ENCODE measurements at regions not wholly inside any gene's neighbourhood (a gene's known extent, or its start where the extent isn't known, plus 50 kb on each side); places are given as distances from the start of the nearest gene placed in this dataset.

- Histone ChIP-seq H3K36me3 (ENCODE audit: insufficient read depth, low read length) (no peaks in the 10 kb centered on the region), H4K20me1 (ENCODE audit: insufficient read depth, low read length) (no peaks in the 10 kb centered on the region), H3K4me3 (ENCODE audit: low read depth in 1 of 2, low read length in 2 of 2) (no peak overlapping the region), H3K27ac (ENCODE audit: low read length) (no peak overlapping the region), H3K27me3 (ENCODE audit: insufficient read depth, low read length, poor library complexity) (no peaks in the 10 kb centered on the region), H3K9ac (ENCODE audit: low read depth, low read length) (no peak overlapping the region), H2AFZ (ENCODE audit: low read depth, low read length) (no peak overlapping the region), H3K79me2 (ENCODE audit: insufficient read depth, low read length) (no peaks in the 10 kb centered on the region), H3K4me1 (ENCODE audit: insufficient read depth, low read length) (no peaks in the 10 kb centered on the region), H3K9me3 (ENCODE audit: insufficient read depth, low read length, severe bottlenecking) (no peaks in the 10 kb centered on the region), H3K4me2 (ENCODE audit: insufficient read depth, low read length) (no peak overlapping the region)
- ATAC-seq (ENCODE audit: insufficient read depth, low read depth), result no peak
- TF ChIP-seq EZH2 (IDR thresholded peaks at IDR 0.05; ENCODE audit: borderline replicate concordance, low read depth, low read length, severe bottlenecking) (no peak), CTCF (IDR thresholded peaks at IDR 0.05; ENCODE audit: borderline replicate concordance, extremely low read depth, low read length, poor library complexity, severe bottlenecking) (no peak)
- no peak for DNase-seq
Measured at GRCh38 chr2:76270096-76270710, 559.5 kb upstream of the GCFC2 start.

GRCh38 chr2:76268902-76269620 is 558.3 kb upstream of the GCFC2 start:
- Histone ChIP-seq H3K4me1 (ENCODE audit: insufficient read depth, low read length) (no peaks in the 10 kb centered on the region), H3K4me3 (ENCODE audit: low read depth in 1 of 2, low read length in 2 of 2) (no peak overlapping the region), H3K36me3 (ENCODE audit: insufficient read depth, low read length) (no peaks in the 10 kb centered on the region), H3K4me2 (ENCODE audit: insufficient read depth, low read length) (no peak overlapping the region), H3K27ac (ENCODE audit: low read length) (no peak overlapping the region), H3K9ac (ENCODE audit: low read depth, low read length) (no peak overlapping the region), H3K9me3 (ENCODE audit: insufficient read depth, low read length, severe bottlenecking) (no peaks in the 10 kb centered on the region), H4K20me1 (ENCODE audit: insufficient read depth, low read length) (no peaks in the 10 kb centered on the region), H2AFZ (ENCODE audit: low read depth, low read length) (no peak overlapping the region), H3K79me2 (ENCODE audit: insufficient read depth, low read length) (no peaks in the 10 kb centered on the region), H3K27me3 (ENCODE audit: insufficient read depth, low read length, poor library complexity) (no peaks in the 10 kb centered on the region)
- ATAC-seq (ENCODE audit: insufficient read depth, low read depth) (no peak), DNase-seq (no peak)
- TF ChIP-seq CTCF (IDR thresholded peaks at IDR 0.05; ENCODE audit: borderline replicate concordance, extremely low read depth, low read length, poor library complexity, severe bottlenecking) (no peak), EZH2 (IDR thresholded peaks at IDR 0.05; ENCODE audit: borderline replicate concordance, low read depth, low read length, severe bottlenecking) (no peak)

DNA sequence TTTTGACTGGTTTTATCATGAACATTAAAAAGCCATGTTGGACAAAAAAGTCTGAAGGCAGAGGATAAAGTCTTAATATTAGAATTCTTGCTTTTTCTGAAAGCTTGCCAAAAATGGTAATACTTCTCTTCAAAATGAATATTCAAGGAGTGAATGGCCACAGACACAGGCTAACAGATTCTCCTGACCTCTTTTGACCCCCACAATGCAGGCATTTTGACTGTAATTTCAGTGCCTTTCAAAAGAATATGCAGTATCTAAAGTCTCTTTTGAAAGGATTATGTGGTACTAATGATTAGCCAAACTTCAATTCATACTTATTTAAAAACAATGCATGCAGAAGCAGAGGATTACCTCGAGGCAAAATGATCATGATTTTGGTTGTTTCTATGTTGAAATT is 557.8 kb upstream of the GCFC2 start:
- TF ChIP-seq CTCF (IDR thresholded peaks at IDR 0.05; ENCODE audit: borderline replicate concordance, extremely low read depth, low read length, poor library complexity, severe bottlenecking), result no peak
- TF ChIP-seq EZH2 (IDR thresholded peaks at IDR 0.05; ENCODE audit: borderline replicate concordance, low read depth, low read length, severe bottlenecking), result no peak

More for the DNA sequence above, 557.8 kb upstream of the GCFC2 start:
- no peak overlapping the region for H3K4me2 ChIP-seq (ENCODE audit: insufficient read depth, low read length)
- H3K4me3 ChIP-seq (ENCODE audit: low read depth in 1 of 2, low read length in 2 of 2), result no peak overlapping the region
- H2AFZ ChIP-seq (ENCODE audit: low read depth, low read length), result no peak overlapping the region
- H3K79me2 ChIP-seq (ENCODE audit: insufficient read depth, low read length), result no peaks in the 10 kb centered on the region
- DNase-seq, result no peak
- no peaks in the 10 kb centered on the region for H3K9me3 ChIP-seq (ENCODE audit: insufficient read depth, low read length, severe bottlenecking)
- no peaks in the 10 kb centered on the region for H3K36me3 ChIP-seq (ENCODE audit: insufficient read depth, low read length)
- no peak overlapping the region for H3K9ac ChIP-seq (ENCODE audit: low read depth, low read length)
- H3K27me3 ChIP-seq (ENCODE audit: insufficient read depth, low read length, poor library complexity), result no peaks in the 10 kb centered on the region
- H4K20me1 ChIP-seq (ENCODE audit: insufficient read depth, low read length), result no peaks in the 10 kb centered on the region
- no peaks in the 10 kb centered on the region for H3K4me1 ChIP-seq (ENCODE audit: insufficient read depth, low read length)
- ATAC-seq (ENCODE audit: insufficient read depth, low read depth), result no peak
- H3K27ac ChIP-seq (ENCODE audit: low read length), result no peak overlapping the region
